GM23248 (cell line): ENCODE measurements at regions not wholly inside any gene's neighbourhood (a gene's known extent, or its start where the extent isn't known, plus 50 kb on each side); places are given as distances from the start of the nearest gene placed in this dataset.
"Not testable (repeated sequence)": the region's sequence is repeated elsewhere in the genome, so short reads cannot be mapped to it uniquely, and the experiment has no call there.

Experiments used
- EZH2 ChIP-seq: fragments of 200-600 bp; sonication (generic); IDR thresholded peaks from 2 replicates; pipeline ENCODE4 v1.6.1; 2018; ENCODE audit warnings: antibody characterized with exemption, mild to moderate bottlenecking; ENCODE audit not compliant: insufficient read depth, poor library complexity, severe bottlenecking
- EZH2phosphoT487 ChIP-seq: fragments of 200-600 bp; sonication (generic); IDR thresholded peaks from 2 replicates; pipeline ENCODE4 v1.6.1; 2018; ENCODE audit warnings: antibody characterized with exemption, moderate library complexity, mild to moderate bottlenecking, low read depth; ENCODE audit not compliant: insufficient read depth

DNA sequence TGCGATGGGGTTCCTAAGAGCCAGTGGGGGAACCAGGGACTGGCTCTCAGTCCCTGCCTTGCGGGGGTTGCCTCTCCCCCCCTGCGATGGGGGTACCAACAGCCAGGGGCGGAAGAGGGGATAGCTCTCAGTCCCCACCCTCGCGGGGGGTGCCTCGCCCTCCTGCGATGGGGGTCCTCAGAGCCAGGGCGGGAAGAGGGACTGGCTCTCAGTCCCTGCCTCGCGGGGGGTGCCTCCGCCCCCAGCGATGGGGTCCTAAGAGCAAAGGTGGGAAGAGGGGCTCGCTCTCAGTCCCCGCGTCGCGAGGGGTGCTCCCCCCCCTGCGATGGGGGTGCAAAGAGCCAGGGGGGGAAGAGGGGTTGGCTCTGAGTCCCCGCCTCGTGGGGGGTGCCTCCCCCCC, 162.0 kb downstream of the ATP6V0E2 start:
- not testable (repeated sequence) for TF ChIP-seq EZH2phosphoT487, EZH2
